Activated CD8-positive, alpha-beta T cell treated with anti-CD3 and anti-CD28 coated beads, Interleukin-2, amount 10 ng/mL, durations not matched to agents 7 days and 5 days (primary cell): ENCODE measurements at regions not wholly inside any gene's neighbourhood (a gene's known extent, or its start where the extent isn't known, plus 50 kb on each side); places are given as distances from the start of the nearest gene placed in this dataset.
"Not testable (repeated sequence)": the region's sequence is repeated elsewhere in the genome, so short reads cannot be mapped to it uniquely, and the experiment has no call there.

ENCODE experiments used
- ATAC-seq: fragments of 150-1000 bp; cut with Tn5 transposase; one replicate; pipeline ENCODE4 v1.10.0; 2021; ENCODE audit warnings: moderate library complexity
- CTCF ChIA-PET: fragments of 350-600 bp; sonication (Branson Sonifier 250); formaldehyde crosslinking; loops from one replicate; lab custom pipeline; 2021; ENCODE audit warnings: antibody characterized with exemption; lab: Charles Lee
- POLR2A ChIA-PET: fragments of 350-600 bp; sonication (Branson Sonifier 250); formaldehyde crosslinking; loops from one replicate; lab custom pipeline; 2021; ENCODE audit warnings: antibody characterized with exemption; lab: Charles Lee
- DNase-seq: peaks from one replicate; pipeline ENCODE4 v3.0.0-alpha.2; 2020
- H3K27ac Mint-ChIP-seq: one replicate; pipeline ENCODE4 v1.8.0; 2021; ENCODE audit warnings: mild to moderate bottlenecking, mixed read lengths
- H3K27me3 Mint-ChIP-seq: one replicate; pipeline ENCODE4 v1.8.0; 2021; ENCODE audit warnings: low read depth, mixed read lengths
- H3K36me3 Mint-ChIP-seq: one replicate; pipeline ENCODE4 v1.8.0; 2021; ENCODE audit warnings: low read depth, mixed read lengths
- H3K4me1 Mint-ChIP-seq: one replicate; pipeline ENCODE4 v1.8.0; 2021; ENCODE audit warnings: low read depth, mixed read lengths
- H3K4me3 Mint-ChIP-seq: one replicate; pipeline ENCODE4 v1.8.0; 2021; ENCODE audit warnings: mild to moderate bottlenecking, mixed read lengths
- H3K9me3 Mint-ChIP-seq: one replicate; pipeline ENCODE4 v1.8.0; 2022; ENCODE audit warnings: mixed read lengths; ENCODE audit not compliant: insufficient read depth

DNA sequence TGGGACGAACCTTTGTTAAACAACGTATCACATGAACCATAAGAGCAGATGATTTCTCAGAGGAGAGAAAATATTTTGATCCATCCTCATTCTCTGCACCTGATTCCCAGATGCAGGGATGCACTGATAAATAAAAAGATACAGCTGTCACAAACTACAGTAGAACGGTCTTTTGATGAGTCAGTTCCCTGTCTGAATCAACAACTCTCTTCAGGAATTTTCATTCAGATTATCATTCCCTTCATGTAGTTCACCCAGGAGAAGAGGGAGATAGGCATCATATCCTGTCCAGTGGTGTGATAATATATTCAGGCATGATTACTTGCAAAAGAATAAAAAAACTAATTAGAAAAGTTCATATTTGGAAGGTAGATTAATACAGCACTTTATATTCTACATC is 521.5 kb downstream of the PYDC2 start:
- Mint-ChIP-seq H3K27ac (no peak overlapping the region), H3K9me3 (peaks cover 4% of the 10 kb centered on the region), H3K4me3 (no peak overlapping the region), H3K4me1 (no peaks in the 10 kb centered on the region), H3K36me3 (no peaks in the 10 kb centered on the region), H3K27me3 (no peaks in the 10 kb centered on the region)
- ATAC-seq, result no peak
- ChIA-PET POLR2A (no interaction called here), CTCF (no interaction called here)
- DNase-seq, result no peak

DNA sequence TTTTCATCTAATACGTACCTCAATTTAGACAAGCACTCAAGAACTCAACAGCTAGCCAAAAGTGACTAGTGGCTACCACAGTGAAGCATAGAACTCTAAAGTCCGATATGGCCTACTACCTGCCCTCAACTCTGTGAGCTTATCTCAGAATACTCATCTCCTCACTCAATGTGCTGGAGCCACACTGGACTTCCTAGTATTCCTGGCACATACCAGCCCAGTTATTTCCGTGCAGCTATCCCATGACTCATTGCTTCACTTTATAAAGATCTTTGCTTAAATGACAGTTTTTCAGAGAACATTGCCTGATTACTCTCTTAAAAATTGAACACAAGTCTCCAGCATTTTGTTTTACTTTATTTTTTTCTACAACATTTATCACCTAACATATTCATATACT is 524.7 kb downstream of the PYDC2 start:
- H3K36me3 Mint-ChIP-seq, result no peaks in the 10 kb centered on the region
- no peaks in the 10 kb centered on the region for H3K27me3 Mint-ChIP-seq
- H3K4me1 Mint-ChIP-seq, result no peaks in the 10 kb centered on the region
- no peak overlapping the region for H3K4me3 Mint-ChIP-seq
- peaks cover 12% of the 10 kb centered on the region for H3K9me3 Mint-ChIP-seq
- no peak overlapping the region for H3K27ac Mint-ChIP-seq
- ChIA-PET POLR2A (no interaction called here), CTCF (no interaction called here)
- ATAC-seq, result no peak
- no peak for DNase-seq

DNA sequence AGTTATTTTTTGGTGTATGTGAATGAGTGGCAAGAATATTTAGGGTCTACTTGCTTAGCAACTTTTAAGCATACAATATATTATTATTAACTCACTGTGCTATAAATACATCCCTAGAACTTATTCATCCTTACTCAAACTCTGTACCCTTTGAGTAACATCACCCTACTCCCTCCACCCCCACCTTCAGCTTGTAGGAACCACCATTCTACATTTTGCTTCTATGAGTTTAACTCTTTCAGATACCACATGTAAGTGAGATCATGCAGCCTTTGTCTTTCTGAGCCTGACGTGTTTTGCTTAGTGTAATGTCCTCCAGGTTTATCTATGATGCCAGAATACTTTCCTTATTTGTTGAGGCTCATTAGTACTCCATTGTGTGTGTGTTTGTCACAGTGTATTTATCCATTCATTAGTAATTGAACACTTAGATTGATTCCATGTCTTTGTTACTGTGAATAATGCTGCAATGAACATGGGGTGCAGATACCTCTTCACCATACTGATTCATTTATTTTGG is 526.9 kb downstream of the PYDC2 start:
- Mint-ChIP-seq H3K4me1 (no peaks in the 10 kb centered on the region), H3K9me3 (peaks cover 18% of the 10 kb centered on the region), H3K27ac (no peak overlapping the region), H3K4me3 (no peak overlapping the region), H3K36me3 (no peaks in the 10 kb centered on the region), H3K27me3 (no peaks in the 10 kb centered on the region)
- POLR2A ChIA-PET, result no interaction called here
- CTCF ChIA-PET, result no interaction called here
- ATAC-seq, result no peak
- no peak for DNase-seq

DNA sequence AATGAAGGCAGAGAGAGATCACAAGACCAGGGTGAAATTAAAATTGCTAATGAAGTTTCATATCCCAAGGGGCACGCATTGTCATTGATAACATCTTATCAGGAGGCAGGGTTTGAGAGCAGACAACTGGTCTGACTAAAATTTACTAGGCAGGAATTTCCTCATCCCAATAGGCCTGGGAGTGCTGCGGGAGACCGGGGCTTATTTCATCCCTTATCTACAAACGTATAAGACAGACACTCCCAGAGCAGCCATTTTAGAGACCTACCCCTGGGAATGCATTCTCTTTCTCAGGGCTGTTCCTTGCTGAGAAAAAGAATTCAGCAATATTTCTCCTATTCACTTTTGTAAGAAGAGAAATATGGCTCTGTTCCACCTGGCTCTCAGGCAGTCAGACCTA is 533.0 kb downstream of the PYDC2 start:
- H3K4me1 Mint-ChIP-seq, H3K4me3 Mint-ChIP-seq, H3K27ac Mint-ChIP-seq, ATAC-seq, CTCF ChIA-PET, H3K27me3 Mint-ChIP-seq, H3K36me3 Mint-ChIP-seq, POLR2A ChIA-PET, DNase-seq: not testable (repeated sequence)
- H3K9me3 Mint-ChIP-seq, result peaks cover 19% of the 10 kb centered on the region

DNA sequence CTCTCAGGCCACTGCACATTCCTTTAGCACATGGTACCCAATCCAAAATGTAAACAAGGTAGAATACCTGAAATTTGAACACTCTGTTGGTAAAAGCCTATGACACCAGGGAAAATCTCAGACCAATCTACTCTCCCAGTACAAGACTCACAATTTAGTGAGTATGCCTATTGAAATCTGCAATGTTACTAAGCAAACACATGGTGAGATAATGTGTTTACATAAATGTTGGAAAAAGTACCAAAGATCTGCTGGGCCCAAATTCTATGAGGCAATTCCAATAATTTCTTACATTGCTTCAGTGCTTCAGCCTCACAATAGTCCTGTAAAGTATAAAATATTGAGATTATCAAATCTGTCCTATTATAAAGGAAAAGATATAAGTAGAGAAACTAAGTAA is 536.1 kb downstream of the PYDC2 start:
- Mint-ChIP-seq H3K4me3 (no peak overlapping the region), H3K9me3 (peaks cover 12% of the 10 kb centered on the region), H3K4me1 (no peaks in the 10 kb centered on the region), H3K36me3 (no peaks in the 10 kb centered on the region), H3K27ac (no peak overlapping the region), H3K27me3 (no peaks in the 10 kb centered on the region)
- ATAC-seq (no peak), DNase-seq (no peak)
- ChIA-PET POLR2A (no interaction called here), CTCF (no interaction called here)

DNA sequence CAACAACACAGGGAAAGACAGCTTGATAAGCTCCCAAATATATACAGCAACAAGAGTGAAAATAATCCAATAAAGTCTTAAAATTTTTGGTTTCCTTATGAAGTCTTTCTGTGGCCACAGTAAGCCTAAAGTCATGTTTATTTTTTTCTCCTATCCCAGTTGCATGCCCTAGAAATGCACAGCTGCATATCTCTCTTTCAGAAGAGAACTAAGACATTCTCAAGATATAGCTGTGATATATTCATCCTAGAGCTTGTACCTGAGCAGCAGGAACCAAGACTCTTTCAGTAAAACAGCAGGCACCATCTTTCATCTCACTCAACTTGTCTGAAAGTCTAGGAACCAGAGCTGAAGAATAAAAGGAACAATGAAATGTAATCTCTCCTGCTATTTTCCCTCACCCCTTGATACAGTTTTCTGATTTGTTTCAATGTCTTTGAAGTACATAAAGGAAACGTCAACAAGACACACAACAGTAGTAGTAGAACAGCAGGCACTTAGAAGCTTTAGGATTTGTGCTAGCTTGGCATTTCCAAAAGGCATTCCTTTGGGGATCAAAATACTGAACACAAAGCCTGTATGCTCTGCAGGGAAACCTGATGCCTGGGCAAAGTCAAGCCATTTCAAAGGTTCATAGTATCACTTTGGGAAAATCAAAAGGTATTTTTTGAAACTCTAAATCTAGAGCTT is 536.8 kb downstream of the PYDC2 start:
- H3K27me3 Mint-ChIP-seq, result no peaks in the 10 kb centered on the region
- H3K4me1 Mint-ChIP-seq, result no peaks in the 10 kb centered on the region
- DNase-seq (no peak), ATAC-seq (no peak)
- no peak overlapping the region for H3K27ac Mint-ChIP-seq
- peaks cover 14% of the 10 kb centered on the region for H3K9me3 Mint-ChIP-seq
- CTCF ChIA-PET, result no interaction called here
- POLR2A ChIA-PET, result no interaction called here
- no peaks in the 10 kb centered on the region for H3K36me3 Mint-ChIP-seq
- no peak overlapping the region for H3K4me3 Mint-ChIP-seq

DNA sequence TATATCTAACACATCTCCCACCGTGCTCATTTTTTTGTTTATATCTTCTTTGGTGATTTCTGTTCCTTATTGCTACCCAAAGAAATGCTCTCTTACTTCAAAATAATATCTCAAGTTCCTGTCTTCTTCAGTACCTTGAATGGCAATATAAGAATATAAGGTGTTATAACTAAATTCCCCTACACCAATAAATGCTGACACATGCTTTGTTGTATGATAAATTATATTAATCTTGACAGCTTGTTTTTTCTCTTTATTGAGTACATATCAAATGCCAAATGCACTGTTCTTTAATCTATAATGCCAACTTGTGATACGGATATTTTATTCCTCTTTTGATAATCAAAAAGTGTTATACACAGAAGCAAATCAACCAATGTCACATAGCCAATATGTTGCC is 540.3 kb downstream of the PYDC2 start:
- DNase-seq (no peak), ATAC-seq (no peak)
- H3K36me3 Mint-ChIP-seq, result no peaks in the 10 kb centered on the region
- no peak overlapping the region for H3K4me3 Mint-ChIP-seq
- H3K27ac Mint-ChIP-seq, result no peak overlapping the region
- H3K27me3 Mint-ChIP-seq, result no peaks in the 10 kb centered on the region
- H3K9me3 Mint-ChIP-seq, result peaks cover 10% of the 10 kb centered on the region
- H3K4me1 Mint-ChIP-seq, result no peaks in the 10 kb centered on the region
- POLR2A ChIA-PET, result no interaction called here
- CTCF ChIA-PET, result no interaction called here

DNA sequence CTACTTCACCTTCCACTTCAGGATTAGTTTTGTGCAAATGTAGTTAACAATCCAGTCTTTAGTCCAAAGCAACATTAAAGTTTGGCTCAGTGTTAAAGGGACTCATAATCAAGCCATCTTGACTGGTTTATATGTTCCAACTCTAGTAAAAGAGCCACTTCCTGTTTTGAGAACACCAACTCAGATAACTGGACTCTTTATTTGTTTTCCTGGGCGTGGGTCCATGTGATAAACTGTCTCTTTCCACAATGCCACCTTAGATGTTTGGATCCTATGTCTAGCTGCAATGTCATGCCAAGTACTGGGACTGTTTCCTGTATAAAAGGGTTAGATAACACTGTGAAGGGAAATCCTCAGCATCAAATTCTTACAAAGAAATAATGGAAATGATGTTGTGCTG is 545.0 kb downstream of the PYDC2 start:
- DNase-seq, result no peak
- no peaks in the 10 kb centered on the region for H3K4me1 Mint-ChIP-seq
- POLR2A ChIA-PET, result no interaction called here
- no peaks in the 10 kb centered on the region for H3K27me3 Mint-ChIP-seq
- peaks cover 7% of the 10 kb centered on the region for H3K9me3 Mint-ChIP-seq
- no peaks in the 10 kb centered on the region for H3K36me3 Mint-ChIP-seq
- no peak overlapping the region for H3K4me3 Mint-ChIP-seq
- CTCF ChIA-PET, result no interaction called here
- no peak overlapping the region for H3K27ac Mint-ChIP-seq
- no peak for ATAC-seq

DNA sequence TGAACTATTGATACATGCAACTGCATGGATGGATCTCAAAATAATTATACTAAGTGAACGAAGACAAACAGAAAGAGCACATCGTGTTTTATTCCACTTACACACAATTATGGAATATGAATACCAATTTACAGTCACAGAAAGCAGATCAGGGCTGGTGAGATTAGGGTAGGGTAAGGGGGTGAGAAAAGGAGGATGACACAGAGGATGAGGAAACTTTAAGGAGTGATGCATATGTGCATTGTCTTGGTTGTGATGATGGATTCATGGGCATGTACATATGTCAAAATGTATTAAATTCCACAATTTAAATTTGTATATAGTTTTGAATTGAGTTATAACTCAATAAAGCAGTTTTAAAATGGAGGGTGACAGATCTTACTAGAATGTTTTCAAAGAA is 548.9 kb downstream of the PYDC2 start:
- ChIA-PET POLR2A (no interaction called here), CTCF (no interaction called here)
- no peak for ATAC-seq
- Mint-ChIP-seq H3K4me1 (no peaks in the 10 kb centered on the region), H3K36me3 (no peaks in the 10 kb centered on the region), H3K27me3 (no peaks in the 10 kb centered on the region), H3K4me3 (no peak overlapping the region), H3K27ac (no peak overlapping the region), H3K9me3 (no peaks in the 10 kb centered on the region)
- DNase-seq, result no peak

DNA sequence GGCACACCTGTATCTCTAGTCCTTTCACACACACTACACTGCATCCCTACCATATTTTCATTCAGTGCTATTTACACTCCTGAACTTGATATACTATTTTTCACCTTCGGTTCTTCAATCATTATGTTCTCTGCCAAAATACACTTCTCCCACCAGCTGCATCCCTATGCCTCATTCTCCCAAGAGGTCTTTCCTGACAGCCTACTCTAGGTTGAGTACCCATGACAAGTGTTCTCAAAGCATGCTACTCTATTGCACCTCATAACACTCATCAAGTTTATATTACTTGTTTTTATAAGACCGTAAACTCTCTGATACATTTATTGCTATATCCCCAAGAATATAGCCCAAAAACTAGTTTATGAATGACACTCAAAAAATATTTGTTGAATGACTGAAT is 549.5 kb downstream of the PYDC2 start:
- DNase-seq (no peak), ATAC-seq (no peak)
- no peaks in the 10 kb centered on the region for H3K4me1 Mint-ChIP-seq
- CTCF ChIA-PET, result no interaction called here
- no peaks in the 10 kb centered on the region for H3K27me3 Mint-ChIP-seq
- H3K9me3 Mint-ChIP-seq, result no peaks in the 10 kb centered on the region
- POLR2A ChIA-PET, result no interaction called here
- no peak overlapping the region for H3K4me3 Mint-ChIP-seq
- H3K27ac Mint-ChIP-seq, result no peak overlapping the region
- H3K36me3 Mint-ChIP-seq, result no peaks in the 10 kb centered on the region

DNA sequence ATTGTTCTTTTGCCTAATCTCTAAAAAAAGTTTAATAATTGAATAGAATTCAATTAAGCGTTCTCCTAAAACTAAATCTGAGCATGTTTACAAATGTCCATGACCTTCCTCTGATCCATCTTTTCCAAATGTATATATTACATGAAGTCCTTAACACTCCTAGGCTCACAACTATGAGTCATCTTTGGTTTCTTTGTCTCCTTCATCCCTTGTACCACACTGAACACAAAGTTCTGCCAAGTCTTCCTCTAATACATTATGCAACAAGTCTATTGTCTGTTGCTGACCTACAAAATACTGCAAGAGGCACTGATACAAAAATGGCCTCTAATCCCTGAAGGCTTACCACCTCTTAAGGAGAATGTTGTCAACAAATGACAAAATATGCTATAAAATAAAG is 550.2 kb downstream of the PYDC2 start:
- Mint-ChIP-seq H3K27me3 (no peaks in the 10 kb centered on the region), H3K9me3 (no peaks in the 10 kb centered on the region), H3K36me3 (no peaks in the 10 kb centered on the region), H3K27ac (no peak overlapping the region), H3K4me1 (no peaks in the 10 kb centered on the region), H3K4me3 (no peak overlapping the region)
- POLR2A ChIA-PET, result no interaction called here
- ATAC-seq (no peak), DNase-seq (no peak)
- CTCF ChIA-PET, result no interaction called here

DNA sequence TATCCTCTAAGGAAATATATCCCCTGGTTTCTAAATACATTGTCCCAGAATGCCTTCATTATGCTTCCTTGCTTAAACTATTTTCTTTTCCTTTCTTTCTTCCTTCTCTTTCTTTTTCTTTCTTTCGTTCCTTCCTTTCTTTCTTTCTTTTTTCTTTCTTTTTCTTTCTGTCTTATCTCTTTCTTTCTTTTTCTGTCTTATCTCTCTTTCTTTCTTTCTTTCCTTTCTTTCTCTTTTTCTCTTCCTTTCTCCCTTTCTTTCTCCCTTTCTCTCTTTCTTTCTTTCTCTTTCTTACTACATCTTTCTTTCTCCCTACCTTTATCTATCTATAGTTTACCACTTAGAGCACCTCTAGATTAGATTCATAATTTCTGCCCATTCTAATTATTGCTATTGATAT is 552.1 kb downstream of the PYDC2 start:
- Mint-ChIP-seq H3K4me1 (no peaks in the 10 kb centered on the region), H3K27ac (no peak overlapping the region), H3K4me3 (no peak overlapping the region), H3K36me3 (no peaks in the 10 kb centered on the region), H3K9me3 (peaks cover under 1% of the 10 kb centered on the region), H3K27me3 (no peaks in the 10 kb centered on the region)
- DNase-seq (no peak), ATAC-seq (no peak)
- POLR2A ChIA-PET, result no interaction called here
- CTCF ChIA-PET, result no interaction called here

DNA sequence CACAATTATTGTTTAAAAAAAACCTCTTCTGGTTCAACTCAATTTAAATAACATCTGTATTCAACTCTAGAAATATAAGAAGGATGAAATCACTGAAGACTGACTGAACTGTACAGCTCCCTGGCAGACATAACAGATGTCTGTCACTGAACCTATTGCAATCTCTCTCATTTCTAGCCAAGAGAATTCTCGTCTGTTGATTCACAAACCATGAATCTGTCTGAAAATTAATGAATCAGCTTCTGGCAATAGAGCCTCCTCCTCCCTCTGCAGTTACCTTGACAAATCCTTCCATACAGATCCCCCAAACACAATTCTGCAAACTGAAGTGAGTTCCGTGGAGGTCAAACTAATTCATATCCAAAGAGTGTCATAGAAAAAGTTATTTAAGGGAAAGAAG is 561.4 kb downstream of the PYDC2 start:
- Mint-ChIP-seq H3K27ac (no peak overlapping the region), H3K36me3 (no peaks in the 10 kb centered on the region), H3K27me3 (no peaks in the 10 kb centered on the region), H3K9me3 (peaks cover 10% of the 10 kb centered on the region), H3K4me1 (no peaks in the 10 kb centered on the region), H3K4me3 (no peak overlapping the region)
- DNase-seq (no peak), ATAC-seq (no peak)
- ChIA-PET CTCF (interaction anchor here (0.7 kb wide), 1 partner anchor 65 kb away, joined by 3 read pairs; no protein-coding TSS in a partner anchor), POLR2A (no interaction called here)
